Heart right ventricle (tissue), 16 donors: ENCODE measurements at regions not wholly inside any gene's neighbourhood (a gene's known extent, or its start where the extent isn't known, plus 50 kb on each side); places are given as distances from the start of the nearest gene placed in this dataset.

Experiments used
- ATAC-seq, 8 donors: fragments of 200-7000 bp; cut with Tn5 transposase; one replicate each; pipeline ENCODE4 v1.9.1; 2020; ENCODE audit warnings: mild to moderate bottlenecking in 8 of 8, moderate library complexity in 8 of 8, moderate number of reproducible peaks in 1 of 8
- DNase-seq, 2 donors: peaks; one replicate each; pipeline ENCODE4 v3.0.0-alpha.2; 2020
- H3K27ac ChIP-seq, 10 donors: fragments of 200-600 bp; sonication (generic) in 2 of 10; one replicate each; pipeline versions ENCODE4 v1.5.0 to v1.8.0; 2020 to 2022; ENCODE audit warnings: mild to moderate bottlenecking in 3 of 10
- H3K27me3 ChIP-seq, 7 donors: fragments of 200-600 bp; one replicate each; pipeline ENCODE4 v1.8.0; 2021 to 2022; ENCODE audit warnings: mild to moderate bottlenecking in 2 of 7
- H3K36me3 ChIP-seq, 9 donors: fragments of 200-600 bp; sonication (generic) in 1 of 9; one replicate each; pipeline versions ENCODE4 v1.5.0 to v1.8.0; 2020 to 2022; ENCODE audit warnings: mild to moderate bottlenecking in 2 of 9
- H3K4me1 ChIP-seq, 9 donors: fragments of 200-600 bp; sonication (generic) in 1 of 9; one replicate each; pipeline versions ENCODE4 v1.5.0 to v1.8.0; 2020 to 2022; ENCODE audit warnings: mild to moderate bottlenecking in 4 of 9
- H3K4me3 ChIP-seq, 10 donors: fragments of 200-600 bp; sonication (generic) in 2 of 10; one replicate each; pipeline versions ENCODE4 v1.5.0 to v1.8.0; 2020 to 2022; ENCODE audit warnings: mild to moderate bottlenecking in 7 of 10, moderate library complexity in 2 of 10
- H3K9me3 ChIP-seq, 11 donors: fragments of 200-600 bp in 10 of 11; sonication (generic) in 2 of 11; one replicate each; pipeline versions ENCODE4 v1.5.0 to v1.8.0; 2013 to 2022; ENCODE audit warnings: mild to moderate bottlenecking in 2 of 11, control low read depth in 1 of 11, moderate library complexity in 1 of 11
- WGBS, 2 donors: extraction: QIAGEN DNeasy Blood & Tissue Kit; methylation state at CpG; one replicate each; pipeline ENCODE4 v1.1.7; 2013; ENCODE audit warnings: inconsistent platforms in 1 of 2; 5-methylcytosine and 5-hydroxymethylcytosine counted together
- intact Hi-C, 10 donors: fragments of 100-400 bp; cut with DNase I; formaldehyde crosslinking; loops; one replicate each; pipeline versions ENCODE4 v1.11.1 to v1.14.2; 2022
- TF ChIP-seq, protein P1 (sequence below), 9 donors: fragments of 200-600 bp; sonication (generic) in 2 of 9; IDR thresholded peaks; one replicate each; pipeline versions ENCODE4 v1.5.0 to v1.8.0; 2021 to 2022; ENCODE audit warnings: antibody characterized with exemption in 9 of 9, mild to moderate bottlenecking in 5 of 9, moderate library complexity in 1 of 9
- donor health status: Arrhythmogenic right ventricular cardiomyopathy.
- donor health status: ischemic (EF 13 %, LVEDD 7.1; RV severe dilation, severe dysfunction).
- donor health status: healthy with polysubstance abuse.
- donor health status: DM: no; HTN: yes; CAD: no.
- donor health status: DM: no; HTN: no; CAD: no.
- donor health status: ischemic (EF 25% LVEDD 6.9; RV normal size, moderate dysfunction).
- donor health status: ischemic (EF 25% LVEDD 5.7; RV mildly dilated, moderate dysfunction).
- donor health status: healthy.
- donor health status: DM: yes; HTN: yes; CAD: no.
- donor health status: Ischemic cardiomyopathy.
- donor health status: ischemic (EF 35%, LVEDD 5.7; RV mildly dilated, moderate dysfunction).
- donor health status: nonischemic (EF 11% LVEDD 7.7; RV severe dilation, severe dysfunction).
- donor health status: DM: yes; HTN: yes; CAD: no.
- donor health status: PGD.
- donor health status: ischemic (EF 29% LVEDD 5.4; RV normal size, mild dysfunction).
- donor health status: nonischemic (EF 23%, LVEDD 6.1; RV moderate dilation, normal function).

DNA sequence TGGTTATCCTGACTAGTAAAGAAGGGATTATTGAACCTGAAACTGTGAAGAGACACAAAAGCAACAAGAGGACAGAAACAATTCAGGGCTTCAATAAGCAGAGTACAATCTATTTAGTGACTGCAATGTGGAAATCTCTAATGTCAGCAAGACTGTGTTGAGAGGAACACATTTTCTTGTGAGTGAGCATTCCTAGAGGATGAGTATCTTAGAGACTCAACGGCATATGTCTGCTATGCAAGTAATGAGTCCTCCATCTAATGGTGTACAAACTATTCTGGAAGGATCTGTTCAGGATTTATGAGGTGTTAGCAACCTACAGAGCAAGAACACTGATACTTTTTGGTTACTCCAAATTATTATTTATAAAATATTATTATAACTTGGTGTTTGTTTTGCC lies 226.5 kb upstream of the NDN start:
- intact Hi-C loops: no loop called here

DNA sequence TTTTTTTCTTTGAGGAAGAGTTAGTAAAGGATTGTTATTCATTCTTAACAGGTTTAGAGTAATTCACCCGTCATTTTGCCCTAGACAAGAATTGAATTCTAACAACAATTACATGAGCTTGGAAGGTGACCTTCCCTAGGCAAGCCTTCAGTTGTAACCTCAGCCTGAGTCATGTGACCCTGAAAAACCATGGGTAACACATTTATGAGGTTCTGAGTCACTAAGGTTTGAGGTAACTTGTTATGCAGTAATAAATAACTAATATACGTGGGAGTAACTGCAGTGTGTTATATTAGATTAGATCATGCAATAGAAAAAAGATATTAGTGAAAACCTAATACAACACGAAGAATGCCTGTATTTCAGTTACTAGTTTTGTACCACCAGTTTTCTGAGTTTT lies 237.6 kb upstream of the NDN start:
- Histone ChIP-seq H3K36me3 (no peaks in the 10 kb centered on the region), H3K27me3 (no peaks in the 10 kb centered on the region), H3K9me3 (peaks cover 0 to 7% (median 0%) of the 10 kb centered on the region in 11 donors), H3K4me1 (no peaks in the 10 kb centered on the region), H3K27ac (no peak overlapping the region), H3K4me3 (no peak overlapping the region)
- 66 to 69% methylated on average over 3 of the region's 3 CpGs for WGBS, 2 donors
- intact Hi-C loops: loop anchor here in 1 of 10 donors (10.0 kb wide), 1 partner anchor 60 kb away; no protein-coding TSS in a partner anchor
- TF ChIP-seq, protein P1, sequence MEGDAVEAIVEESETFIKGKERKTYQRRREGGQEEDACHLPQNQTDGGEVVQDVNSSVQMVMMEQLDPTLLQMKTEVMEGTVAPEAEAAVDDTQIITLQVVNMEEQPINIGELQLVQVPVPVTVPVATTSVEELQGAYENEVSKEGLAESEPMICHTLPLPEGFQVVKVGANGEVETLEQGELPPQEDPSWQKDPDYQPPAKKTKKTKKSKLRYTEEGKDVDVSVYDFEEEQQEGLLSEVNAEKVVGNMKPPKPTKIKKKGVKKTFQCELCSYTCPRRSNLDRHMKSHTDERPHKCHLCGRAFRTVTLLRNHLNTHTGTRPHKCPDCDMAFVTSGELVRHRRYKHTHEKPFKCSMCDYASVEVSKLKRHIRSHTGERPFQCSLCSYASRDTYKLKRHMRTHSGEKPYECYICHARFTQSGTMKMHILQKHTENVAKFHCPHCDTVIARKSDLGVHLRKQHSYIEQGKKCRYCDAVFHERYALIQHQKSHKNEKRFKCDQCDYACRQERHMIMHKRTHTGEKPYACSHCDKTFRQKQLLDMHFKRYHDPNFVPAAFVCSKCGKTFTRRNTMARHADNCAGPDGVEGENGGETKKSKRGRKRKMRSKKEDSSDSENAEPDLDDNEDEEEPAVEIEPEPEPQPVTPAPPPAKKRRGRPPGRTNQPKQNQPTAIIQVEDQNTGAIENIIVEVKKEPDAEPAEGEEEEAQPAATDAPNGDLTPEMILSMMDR (IDR thresholded peaks at IDR 0.05): no peak
- DNase-seq (no peak), ATAC-seq (no peak)

More for the DNA sequence above, 226.5 kb upstream of the NDN start:
- 51 to 63% methylated on average over 1 of the region's 1 CpG for WGBS, 2 donors
- Histone ChIP-seq H3K27ac (no peak overlapping the region), H3K4me3 (no peak overlapping the region), H3K27me3 (peaks cover 0 to 2% (median 0%) of the 10 kb centered on the region in 7 donors), H3K36me3 (no peaks in the 10 kb centered on the region), H3K4me1 (no peaks in the 10 kb centered on the region), H3K9me3 (no peaks in the 10 kb centered on the region)
- ATAC-seq (no peak), DNase-seq (no peak)
- TF ChIP-seq, protein P1 (IDR thresholded peaks at IDR 0.05): no peak

DNA sequence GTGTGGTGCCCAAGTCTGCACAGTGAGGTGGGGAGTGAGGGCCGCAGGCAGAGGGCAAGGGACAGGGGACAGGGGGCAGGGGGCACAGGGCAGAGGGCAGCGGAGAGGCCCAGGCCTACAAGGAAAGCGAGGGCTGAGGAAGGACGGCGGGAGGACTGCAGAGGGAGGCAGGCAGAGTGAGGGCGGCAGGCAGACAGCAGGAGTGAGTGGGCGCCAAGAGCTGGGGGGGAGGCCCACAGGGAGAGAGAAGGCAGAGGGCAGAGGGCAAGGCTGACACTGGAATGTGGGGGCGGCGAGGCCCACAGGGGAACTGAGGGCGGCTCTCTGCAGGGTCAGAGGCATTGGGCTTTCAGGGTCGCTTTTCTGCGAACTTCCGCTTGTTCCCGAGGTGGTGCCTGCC lies 267.8 kb upstream of the NDN start:
- no peaks in the 10 kb centered on the region for H3K4me1 ChIP-seq
- DNase-seq: no peak
- TF ChIP-seq, protein P1 (IDR thresholded peaks at IDR 0.05): no peak
- intact Hi-C loops: no loop called here
- no peak for ATAC-seq
- no peaks in the 10 kb centered on the region for H3K36me3 ChIP-seq
- no peak overlapping the region for H3K4me3 ChIP-seq
- WGBS, 2 donors: 75 to 76% methylated on average over 14 of the region's 14 CpGs
- H3K27me3 ChIP-seq: no peaks in the 10 kb centered on the region
- H3K9me3 ChIP-seq: peaks cover 0 to 12% (median 0%) of the 10 kb centered on the region in 11 donors
- H3K27ac ChIP-seq: no peak overlapping the region

DNA sequence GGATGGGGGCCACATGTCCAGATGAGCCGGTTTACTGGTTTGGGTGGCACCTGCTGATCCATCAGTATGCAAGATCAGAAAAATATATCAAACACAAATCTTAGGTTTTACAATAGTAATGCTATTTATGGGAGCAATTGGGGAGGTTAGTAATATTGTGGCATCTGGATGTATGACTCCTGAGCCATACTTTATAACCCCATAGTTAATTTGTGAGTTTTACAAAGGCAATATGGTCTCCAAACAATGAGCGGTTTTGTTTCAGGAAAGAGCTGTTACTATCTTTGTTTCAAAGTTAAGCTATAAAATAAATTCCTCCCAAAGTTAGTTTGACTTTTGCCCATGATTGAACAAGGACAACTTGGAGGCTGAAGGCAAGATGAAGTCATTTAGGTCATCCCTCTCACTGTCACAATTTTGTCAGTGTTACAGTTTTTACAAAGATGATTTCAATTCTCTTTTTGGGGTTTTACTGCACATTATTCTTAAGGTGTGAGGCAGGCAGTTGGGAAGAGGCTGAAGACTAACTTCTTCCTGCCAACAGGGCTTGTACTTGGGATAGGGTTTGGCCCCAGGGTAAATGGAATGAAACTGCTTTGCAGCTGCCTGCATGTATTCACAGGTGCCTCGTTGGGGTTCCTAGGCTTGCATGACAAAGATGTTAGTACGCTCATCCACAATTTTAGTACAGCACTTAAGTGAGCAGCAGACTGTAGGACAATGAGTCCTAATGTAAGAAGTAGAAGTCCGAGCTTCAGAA lies 296.6 kb upstream of the NDN start:
- no peaks in the 10 kb centered on the region for H3K4me1 ChIP-seq
- TF ChIP-seq, protein P1 (IDR thresholded peaks at IDR 0.05): no peak
- peaks cover 0 to 42% (median 0%) of the 10 kb centered on the region in 11 donors for H3K9me3 ChIP-seq
- no peaks in the 10 kb centered on the region for H3K27me3 ChIP-seq
- DNase-seq (no peak), ATAC-seq (no peak)
- no peaks in the 10 kb centered on the region for H3K36me3 ChIP-seq
- 59 to 65% methylated on average over 5 of the region's 5 CpGs for WGBS, 2 donors
- no peak overlapping the region for H3K27ac ChIP-seq
- H3K4me3 ChIP-seq: no peak overlapping the region
- intact Hi-C loops: loop anchor here in 1 of 10 donors (10.0 kb wide), 1 partner anchor 59 kb away; no protein-coding TSS in a partner anchor
